ACC112 (cell line): ENCODE measurements at regions not wholly inside any gene's neighbourhood (a gene's known extent, or its start where the extent isn't known, plus 50 kb on each side); places are given as distances from the start of the nearest gene placed in this dataset.

Experiments used
- H2AFZ ChIP-seq: fragments of 200-600 bp; sonication (generic); one replicate; pipeline ENCODE4 v1.6.0; 2017; ENCODE audit warnings: antibody characterized with exemption, low read length; ENCODE audit not compliant: unreplicated experiment
- H3K27ac ChIP-seq: fragments of 200-600 bp; sonication (generic); 2 replicates; pipeline ENCODE4 v1.5.1; 2014; ENCODE audit warnings: low read depth, mild to moderate bottlenecking, antibody characterized with exemption, low read length, moderate library complexity
- H3K27me3 ChIP-seq: fragments of 200-600 bp; sonication (generic); 2 replicates; pipeline ENCODE4 v1.6.1; 2014; ENCODE audit warnings: mild to moderate bottlenecking, antibody characterized with exemption, low read length, moderate library complexity, mixed read lengths; ENCODE audit not compliant: insufficient read depth
- H3K36me3 ChIP-seq: fragments of 200-600 bp; sonication (generic); 2 replicates; pipeline ENCODE4 v1.6.1; 2016; ENCODE audit warnings: mild to moderate bottlenecking, antibody characterized with exemption, low read length, moderate library complexity, mixed read lengths; ENCODE audit not compliant: insufficient read depth
- H3K4me1 ChIP-seq: fragments of 200-600 bp; sonication (generic); one replicate; pipeline ENCODE4 v1.6.1; 2016; ENCODE audit warnings: low read length, mixed read lengths; ENCODE audit not compliant: insufficient read depth, unreplicated experiment, control insufficient read depth
- H3K4me3 ChIP-seq: fragments of 200-600 bp; sonication (generic); 2 replicates; pipeline ENCODE4 v1.5.1; 2014; ENCODE audit warnings: mild to moderate bottlenecking, low read depth, low read length
- H3K79me2 ChIP-seq: fragments of 200-600 bp; sonication (generic); one replicate; pipeline ENCODE4 v1.6.0; 2016; ENCODE audit warnings: low read length; ENCODE audit not compliant: control insufficient read depth, unreplicated experiment, insufficient read depth

DNA sequence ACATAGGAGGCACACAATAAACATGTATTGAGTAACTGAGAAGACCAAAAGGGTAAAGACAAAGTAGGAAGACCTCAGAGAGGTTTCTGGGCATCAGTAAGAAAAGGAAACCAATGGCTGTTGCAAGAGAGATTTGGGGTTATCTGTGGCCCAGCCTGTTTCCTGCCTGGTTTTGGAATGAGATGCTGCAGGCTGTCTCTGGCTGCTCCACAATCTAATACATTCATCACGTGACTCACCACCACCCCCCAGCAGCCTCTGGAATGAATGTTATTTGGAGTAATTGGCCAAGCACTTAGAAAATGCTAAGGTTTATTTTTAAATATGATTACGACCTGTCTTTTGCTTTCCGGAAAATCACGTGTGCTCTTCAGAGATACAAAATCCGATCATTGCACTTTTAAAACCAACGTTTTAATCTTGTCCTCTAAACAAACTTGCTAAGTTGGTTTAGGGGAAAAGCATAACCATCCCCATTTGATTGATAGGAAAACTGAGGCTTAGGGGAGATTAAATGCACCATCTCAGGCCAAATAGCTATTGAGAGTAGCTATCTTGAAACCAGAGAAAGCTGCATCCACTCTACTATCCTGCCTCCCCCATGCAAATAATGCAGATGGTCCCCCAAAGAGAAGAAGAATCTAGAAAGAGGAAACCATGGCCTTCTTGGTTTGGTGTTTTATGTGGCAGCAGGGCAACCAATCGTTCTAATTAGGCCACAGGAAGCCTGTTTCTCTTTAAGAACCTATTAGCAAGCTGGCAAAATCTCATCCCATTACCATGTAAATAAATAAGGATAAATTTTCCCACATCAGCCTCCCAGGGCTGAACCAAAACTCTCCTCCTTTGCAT lies 151.8 kb upstream of the ADRA1B start:
- Histone ChIP-seq H3K79me2 (no peaks in the 10 kb centered on the region), H2AFZ (peak overlapping the region; percentile 31), H3K27ac (no peak overlapping the region), H3K4me1 (peaks cover 14% of the 10 kb centered on the region), H3K36me3 (no peaks in the 10 kb centered on the region), H3K27me3 (no peaks in the 10 kb centered on the region), H3K4me3 (no peak overlapping the region)

DNA sequence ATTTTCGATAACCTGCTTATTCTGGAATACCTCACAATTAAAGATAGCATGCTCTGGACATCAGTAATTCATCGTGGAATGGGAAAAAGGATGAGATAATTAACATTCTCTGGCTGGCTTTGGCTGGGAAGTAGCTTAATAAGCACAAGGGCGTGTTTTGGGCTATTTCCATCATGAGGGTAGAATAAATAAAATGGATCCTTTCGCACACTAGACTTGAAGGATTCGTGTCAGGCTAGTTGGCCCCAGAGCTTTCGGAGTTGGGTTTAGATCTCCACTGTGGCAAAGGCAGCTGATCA lies 151.2 kb upstream of the ADRA1B start:
- Histone ChIP-seq H3K27ac (no peak overlapping the region), H3K27me3 (no peaks in the 10 kb centered on the region), H3K79me2 (no peaks in the 10 kb centered on the region), H3K36me3 (no peaks in the 10 kb centered on the region), H3K4me1 (peaks cover 14% of the 10 kb centered on the region), H3K4me3 (no peak overlapping the region), H2AFZ (no peak overlapping the region)

DNA sequence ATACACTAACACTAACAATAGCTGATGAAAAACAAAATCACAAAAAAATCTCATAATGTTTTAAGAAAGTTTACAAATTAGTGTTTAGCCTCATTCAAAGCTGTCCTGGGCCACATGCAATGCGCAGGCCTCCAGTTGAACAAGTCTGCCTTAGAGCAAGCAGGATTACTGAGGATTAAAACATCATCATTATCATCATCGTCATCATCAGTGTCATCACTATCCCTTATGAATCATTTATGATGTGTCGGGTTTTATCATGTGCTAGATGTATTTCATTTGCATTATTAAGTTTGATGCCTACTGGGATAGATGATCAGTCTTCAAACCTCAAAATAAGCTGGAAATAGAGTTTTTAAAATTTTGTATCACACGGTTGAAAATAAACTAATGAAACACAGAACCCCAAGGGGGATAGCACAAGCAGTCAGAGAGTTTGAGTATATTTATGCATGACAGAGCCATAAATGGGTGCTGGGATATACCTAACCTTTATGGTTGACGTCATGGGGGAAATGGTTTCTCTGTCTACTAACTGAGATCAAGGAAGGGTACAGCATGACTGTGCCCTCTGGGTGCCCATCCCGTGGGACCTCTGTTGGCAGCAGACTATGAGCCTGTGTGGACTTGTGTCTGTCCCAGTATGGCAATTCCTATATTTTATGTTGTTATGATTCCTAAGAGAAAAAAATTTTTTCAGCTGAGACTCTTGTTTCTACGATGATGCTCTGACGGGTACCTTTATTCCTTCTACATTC lies 150.3 kb upstream of the ADRA1B start:
- Histone ChIP-seq H3K4me1 (peaks cover 14% of the 10 kb centered on the region), H3K79me2 (no peaks in the 10 kb centered on the region), H2AFZ (no peak overlapping the region), H3K36me3 (no peaks in the 10 kb centered on the region), H3K27me3 (no peaks in the 10 kb centered on the region), H3K4me3 (no peak overlapping the region), H3K27ac (no peak overlapping the region)

DNA sequence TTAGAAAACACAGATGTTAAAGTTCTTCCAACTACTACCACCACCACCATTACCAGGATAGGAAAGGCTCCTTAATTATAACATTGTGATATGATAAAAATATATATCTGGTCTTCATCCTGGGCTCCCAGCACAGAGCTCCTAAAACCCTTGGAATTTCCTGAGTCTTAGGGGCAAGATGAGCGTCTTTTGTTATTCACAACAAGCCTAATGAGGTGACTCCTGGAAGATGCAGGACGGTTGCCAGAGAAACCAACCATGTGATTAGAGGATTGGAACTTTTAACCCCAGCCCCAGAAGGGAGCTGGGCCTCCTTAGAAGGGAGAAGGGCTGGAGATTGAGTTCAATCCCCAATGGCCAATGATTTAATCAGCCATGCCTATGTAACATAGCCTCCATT lies 148.0 kb upstream of the ADRA1B start:
- Histone ChIP-seq H3K4me1 (peaks cover 14% of the 10 kb centered on the region), H2AFZ (no peak overlapping the region), H3K27me3 (no peaks in the 10 kb centered on the region), H3K79me2 (no peaks in the 10 kb centered on the region), H3K36me3 (no peaks in the 10 kb centered on the region), H3K4me3 (no peak overlapping the region), H3K27ac (no peak overlapping the region)

DNA sequence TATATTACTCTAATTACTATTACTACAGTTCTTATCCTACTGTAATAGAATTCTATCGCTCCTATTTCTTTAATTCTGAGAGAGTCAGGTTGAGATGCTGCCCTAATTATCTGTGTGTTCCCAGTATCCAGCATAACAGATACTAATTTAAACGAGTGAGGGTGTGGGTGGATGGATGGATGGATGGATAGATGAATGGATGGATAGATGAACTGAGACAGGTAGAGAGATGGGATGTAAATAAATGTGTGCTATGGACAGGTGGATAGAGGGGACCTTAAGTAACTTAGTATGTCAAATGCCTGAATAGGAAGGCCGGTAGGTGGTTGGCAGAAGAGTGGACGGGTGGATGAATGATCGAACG lies 143.6 kb upstream of the ADRA1B start:
- Histone ChIP-seq H2AFZ (peak overlapping the region; percentile 55), H3K27me3 (no peaks in the 10 kb centered on the region), H3K4me1 (peaks cover 8% of the 10 kb centered on the region), H3K36me3 (no peaks in the 10 kb centered on the region), H3K27ac (peak overlapping the region; percentile 9; the same call in 1 of the 2 replicates), H3K4me3 (peak overlapping the region; percentile 68), H3K79me2 (no peaks in the 10 kb centered on the region)

DNA sequence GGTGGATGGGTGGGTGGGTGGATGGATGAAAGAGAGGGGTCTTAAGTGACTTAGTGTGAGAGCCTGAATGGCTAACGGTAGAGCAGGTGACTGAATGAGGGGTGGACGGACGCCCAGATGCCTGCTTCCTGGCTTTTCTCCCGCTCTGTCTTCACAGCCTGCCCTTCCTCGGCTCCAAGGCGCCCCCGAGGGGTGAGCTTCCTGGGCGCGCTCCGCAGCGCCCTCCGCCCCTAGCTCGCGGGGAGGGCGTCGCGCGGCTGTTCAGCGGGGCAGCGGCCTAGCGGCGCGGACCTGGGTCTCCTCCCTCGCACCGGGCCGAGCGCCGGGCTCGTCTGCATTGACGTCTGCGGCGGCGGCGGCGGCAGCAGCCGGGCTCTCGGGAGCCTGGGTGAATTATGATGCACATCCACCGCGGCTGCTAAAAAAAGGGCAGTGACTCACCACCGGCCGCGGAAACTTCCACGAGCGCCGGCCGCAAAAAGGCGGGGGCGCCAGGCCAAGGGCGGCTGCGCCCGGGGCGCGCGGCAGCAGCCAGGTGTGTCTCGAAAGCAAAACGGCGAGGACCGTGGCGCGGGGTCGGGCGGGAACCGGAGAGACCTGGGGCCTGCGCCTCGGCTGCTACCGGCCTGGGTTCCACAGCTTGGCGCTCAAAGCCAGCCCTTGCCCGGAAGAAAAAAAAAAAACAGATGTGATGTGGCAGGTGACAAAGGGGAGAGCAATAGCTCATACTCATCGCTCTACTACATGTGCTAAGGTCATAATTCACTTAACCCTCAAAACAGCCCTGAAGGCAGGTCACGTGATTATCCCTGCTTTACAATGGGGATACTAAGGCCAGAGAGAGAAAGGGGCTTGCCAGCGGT lies 143.0 kb upstream of the ADRA1B start:
- H3K79me2 ChIP-seq: no peaks in the 10 kb centered on the region

DNA sequence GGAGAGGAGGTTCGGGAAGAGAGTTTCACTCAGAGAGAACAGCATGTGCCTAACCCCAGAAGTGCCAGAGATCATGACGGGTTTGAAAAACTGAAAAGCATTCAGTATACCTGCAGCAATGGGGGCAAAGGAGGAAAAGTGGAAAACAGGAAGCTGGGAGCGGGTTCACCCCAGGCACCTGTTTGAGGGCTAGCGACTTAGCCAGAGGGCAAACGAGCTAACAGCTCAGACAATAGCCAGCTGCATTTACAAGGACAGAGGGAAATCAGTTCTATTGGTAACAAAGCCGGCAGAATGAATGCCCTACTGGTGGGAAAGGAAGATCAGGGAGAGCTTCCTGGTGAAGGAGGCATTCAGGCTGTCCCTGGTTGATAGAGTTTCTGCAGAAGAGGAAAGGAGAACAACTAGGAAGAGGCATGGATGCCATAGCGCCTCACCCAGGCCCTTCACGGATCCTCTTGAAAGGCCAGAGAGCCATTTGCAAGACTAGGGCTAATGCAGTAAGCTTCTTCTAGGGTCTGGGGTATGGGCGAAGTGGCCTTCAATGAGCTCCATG lies 141.7 kb upstream of the ADRA1B start:
- H3K27ac ChIP-seq: no peak overlapping the region

More for the DNA sequence above, 143.0 kb upstream of the ADRA1B start:
- no peaks in the 10 kb centered on the region for H3K36me3 ChIP-seq
- peaks cover 11% of the 10 kb centered on the region for H3K4me1 ChIP-seq
- peak overlapping the region; percentile 55 for H2AFZ ChIP-seq
- H3K4me3 ChIP-seq: peak overlapping the region; percentile 68
- no peaks in the 10 kb centered on the region for H3K27me3 ChIP-seq
- peak overlapping the region; percentile 9; the same call in 1 of the 2 replicates for H3K27ac ChIP-seq

DNA sequence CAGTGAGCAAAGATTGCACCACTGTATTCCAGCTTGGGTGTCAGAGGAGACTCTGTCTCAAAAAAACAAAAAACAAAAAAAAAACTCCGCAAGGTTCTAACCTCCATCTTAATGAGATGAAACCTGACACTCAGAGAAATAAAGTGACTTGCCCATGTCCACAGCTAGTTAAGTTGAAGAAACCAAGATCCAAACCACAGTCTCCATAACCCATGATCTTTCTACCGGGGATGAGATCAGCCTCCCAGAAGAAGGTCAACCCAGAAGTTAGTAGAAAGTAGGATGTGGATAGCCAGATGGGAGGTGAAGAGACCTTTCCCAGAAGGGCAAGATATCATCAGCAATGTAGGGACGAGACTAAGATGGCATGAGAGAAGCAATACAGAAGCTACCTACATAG lies 140.4 kb upstream of the ADRA1B start:
- no peak overlapping the region for H2AFZ ChIP-seq
- no peaks in the 10 kb centered on the region for H3K27me3 ChIP-seq
- peaks cover 28% of the 10 kb centered on the region for H3K4me1 ChIP-seq
- no peak overlapping the region for H3K27ac ChIP-seq
- H3K36me3 ChIP-seq: no peaks in the 10 kb centered on the region
- no peaks in the 10 kb centered on the region for H3K79me2 ChIP-seq
- H3K4me3 ChIP-seq: no peak overlapping the region

More for the DNA sequence above, 141.7 kb upstream of the ADRA1B start:
- Histone ChIP-seq H3K4me1 (peaks cover 21% of the 10 kb centered on the region), H3K4me3 (no peak overlapping the region), H3K27me3 (no peaks in the 10 kb centered on the region), H2AFZ (no peak overlapping the region), H3K79me2 (no peaks in the 10 kb centered on the region), H3K36me3 (no peaks in the 10 kb centered on the region)

DNA sequence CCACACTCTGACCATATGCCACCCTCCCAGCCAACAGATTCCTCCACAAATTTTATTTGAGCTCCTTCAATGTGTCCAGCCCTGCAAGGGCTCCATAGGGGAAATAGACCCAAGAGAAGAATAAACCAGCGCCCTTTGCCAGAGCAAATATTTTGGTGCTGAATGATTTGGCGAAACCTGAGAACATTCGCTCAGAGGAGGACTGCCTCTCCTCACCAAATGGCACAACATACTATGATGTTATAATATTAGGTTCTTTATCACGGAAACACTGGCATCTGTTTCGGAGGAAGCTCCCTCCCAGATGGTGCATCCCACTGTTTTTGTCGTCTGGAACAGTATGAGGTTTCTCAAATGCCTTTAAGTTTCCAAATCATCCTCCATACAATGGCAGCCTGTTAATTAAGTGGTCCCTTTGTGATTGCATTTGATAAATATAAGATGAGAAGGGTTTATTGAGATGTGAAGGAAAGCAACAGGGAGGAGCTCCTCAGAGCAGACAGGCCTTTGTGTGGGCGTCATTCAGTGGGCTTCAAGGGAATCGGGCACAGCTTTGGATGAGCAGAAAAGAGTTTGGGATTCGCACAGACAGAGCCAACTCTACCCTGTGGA lies 139.1 kb upstream of the ADRA1B start:
- H3K4me1 ChIP-seq: peaks cover 28% of the 10 kb centered on the region
- no peaks in the 10 kb centered on the region for H3K27me3 ChIP-seq
- no peaks in the 10 kb centered on the region for H3K36me3 ChIP-seq
- no peak overlapping the region for H3K27ac ChIP-seq
- no peak overlapping the region for H2AFZ ChIP-seq
- no peaks in the 10 kb centered on the region for H3K79me2 ChIP-seq
- H3K4me3 ChIP-seq: no peak overlapping the region

DNA sequence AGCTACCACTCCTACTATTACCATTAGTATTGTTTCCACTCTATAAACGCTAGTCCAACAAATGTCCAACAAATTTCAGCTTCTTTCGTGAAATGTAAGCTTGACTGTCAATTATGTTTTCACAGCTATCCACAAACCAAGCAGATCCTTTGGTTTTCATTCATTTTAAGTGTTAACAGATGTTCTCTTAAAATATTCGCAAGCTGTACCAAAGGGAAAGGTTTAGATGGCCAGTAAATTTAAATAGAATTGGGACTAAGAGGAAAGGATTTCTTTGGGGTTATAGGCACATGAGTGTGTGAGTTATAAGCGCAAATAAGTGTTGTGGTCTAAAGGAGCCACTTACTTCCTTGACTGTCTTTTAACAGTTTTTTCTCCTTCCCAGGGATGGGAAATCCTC lies 136.8 kb upstream of the ADRA1B start:
- Histone ChIP-seq H3K27ac (peak overlapping the region; percentile 73), H3K4me1 (peaks cover 28% of the 10 kb centered on the region), H3K36me3 (no peaks in the 10 kb centered on the region), H3K27me3 (no peaks in the 10 kb centered on the region), H3K4me3 (no peak overlapping the region), H2AFZ (peak overlapping the region; percentile 23), H3K79me2 (no peaks in the 10 kb centered on the region)
